ENCODE measurements at regions not wholly inside any gene's neighbourhood (a gene's known extent, or its start where the extent isn't known, plus 50 kb on each side); places are given as distances from the start of the nearest gene placed in this dataset.

DNA sequence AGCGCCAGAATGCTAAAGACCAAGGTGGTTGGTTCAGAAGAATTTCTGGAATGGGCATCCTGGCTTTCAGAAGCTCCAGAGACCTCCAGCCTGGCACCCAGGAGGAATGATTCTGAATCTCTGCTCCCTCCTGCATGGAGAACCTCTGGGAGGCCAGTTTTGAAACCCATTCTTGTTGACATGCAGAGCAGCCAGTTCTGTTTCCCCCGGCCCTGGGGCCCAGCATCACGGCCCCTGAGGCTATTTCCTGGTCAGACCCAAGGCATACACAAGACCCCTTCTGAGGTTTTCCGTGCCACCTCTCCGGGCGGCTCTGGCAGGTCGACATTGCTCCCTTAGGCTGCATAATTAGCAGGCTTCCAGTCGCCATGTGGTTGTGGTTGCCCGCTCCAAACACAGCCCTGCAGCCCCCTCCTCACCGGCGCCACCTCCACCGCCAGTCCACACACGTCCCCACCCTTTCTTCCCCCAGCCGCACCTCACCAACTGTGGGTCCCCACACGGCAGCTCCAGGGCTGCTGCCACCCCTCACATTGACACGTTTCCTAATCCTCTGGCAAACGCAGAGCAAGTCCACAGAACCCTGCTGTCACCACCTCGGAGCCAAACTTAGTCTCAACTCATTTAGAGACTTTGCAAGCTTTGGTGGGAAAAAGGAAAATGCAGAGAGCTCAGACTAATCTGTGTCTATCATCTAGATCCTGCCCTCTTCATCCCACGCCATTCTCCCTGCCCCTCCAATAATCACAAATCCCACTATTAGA lies 367.1 kb downstream of the SOX9 start:
- no peak for TF ChIP-seq POLR2AphosphoS5 (IDR thresholded peaks at IDR 0.05; ENCODE audit: borderline replicate concordance, low read depth, low read length)
- no peak for TF ChIP-seq FOXP2 (optimal IDR thresholded peaks at IDR 0.05; ENCODE audit: control extremely low read depth, extremely low read length, insufficient read depth)
- TF ChIP-seq EZH2 (IDR thresholded peaks at IDR 0.05) = no peak
- H3K27ac ChIP-seq = no peak overlapping the region
- no peak overlapping the region for H3K9ac ChIP-seq (ENCODE audit: insufficient read length)
- no peak for DNase-seq (ENCODE audit: low read depth, low spot score)
- no peak overlapping the region for H3K4me3 ChIP-seq
- no peaks in the 10 kb centered on the region for H3K36me3 ChIP-seq (ENCODE audit: insufficient read depth, low read length)
- H3K9me3 ChIP-seq (ENCODE audit: low read depth, low read length) = no peaks in the 10 kb centered on the region

DNA sequence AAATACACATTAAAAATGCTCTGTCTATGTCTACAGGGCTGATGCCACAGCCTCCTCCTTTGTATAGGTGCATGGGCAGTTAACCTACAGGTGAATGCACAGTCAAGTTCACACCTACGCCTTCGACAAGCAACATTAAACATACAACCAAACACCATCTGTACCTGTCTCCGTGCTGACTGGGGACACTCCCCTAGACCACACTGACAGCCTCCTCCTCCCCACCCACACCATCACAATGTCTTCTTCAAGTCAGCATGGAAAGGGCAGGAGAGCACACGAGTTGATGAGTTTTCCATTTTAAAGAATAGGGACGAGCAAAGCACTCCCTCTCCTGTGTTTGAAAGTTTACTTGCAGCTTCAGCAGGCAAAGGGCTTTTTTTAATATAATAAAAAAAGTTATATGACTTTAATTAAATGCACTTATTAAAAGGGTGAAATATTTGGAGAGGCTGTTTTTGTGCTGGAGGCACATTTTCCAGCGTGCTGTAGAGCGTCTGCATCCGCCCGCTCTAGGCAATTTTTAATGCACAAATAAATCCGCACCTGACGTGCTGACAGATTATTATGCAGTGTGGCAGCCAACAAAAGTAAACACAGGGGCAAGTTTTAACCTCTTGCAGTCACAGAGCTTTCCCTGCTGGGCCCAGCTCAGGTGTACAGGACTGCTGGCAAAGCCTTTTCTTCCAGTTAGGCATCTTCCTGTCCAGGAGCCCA lies 367.9 kb downstream of the SOX9 start:
- H3K4me3 ChIP-seq = no peak overlapping the region
- no peaks in the 10 kb centered on the region for H3K9me3 ChIP-seq (ENCODE audit: low read depth, low read length)
- H3K27ac ChIP-seq = no peak overlapping the region
- no peak overlapping the region for H3K9ac ChIP-seq (ENCODE audit: insufficient read length)
- H3K36me3 ChIP-seq (ENCODE audit: insufficient read depth, low read length) = no peaks in the 10 kb centered on the region
- TF ChIP-seq POLR2AphosphoS5 (IDR thresholded peaks at IDR 0.05; ENCODE audit: borderline replicate concordance, low read depth, low read length) (no peak), EZH2 (IDR thresholded peaks at IDR 0.05) (no peak), FOXP2 (optimal IDR thresholded peaks at IDR 0.05; ENCODE audit: control extremely low read depth, extremely low read length, insufficient read depth) (no peak)
- DNase-seq (ENCODE audit: low read depth, low spot score) = no peak

DNA sequence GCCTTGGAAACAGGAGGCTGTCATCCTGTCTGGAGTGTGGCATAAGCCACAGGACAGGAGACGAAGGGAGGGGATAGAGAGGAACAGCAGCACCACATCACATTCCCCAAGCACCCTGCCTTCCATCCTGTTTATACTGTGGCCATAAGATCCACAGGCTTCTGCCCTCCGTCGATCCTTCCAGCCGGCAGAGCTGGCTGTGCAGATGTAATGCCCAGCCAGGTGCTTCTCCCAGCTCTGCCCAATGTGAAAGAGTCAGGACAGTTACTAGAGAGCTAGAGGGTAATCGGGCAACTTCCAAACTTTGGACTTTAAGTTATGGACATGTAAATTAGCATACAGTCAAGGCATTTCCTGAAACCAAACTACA lies 368.4 kb downstream of the SOX9 start:
- DNase-seq (ENCODE audit: low read depth, low spot score) = no peak
- Histone ChIP-seq H3K36me3 (ENCODE audit: insufficient read depth, low read length) (no peaks in the 10 kb centered on the region), H3K9me3 (ENCODE audit: low read depth, low read length) (no peaks in the 10 kb centered on the region), H3K9ac (ENCODE audit: insufficient read length) (no peak overlapping the region), H3K27ac (no peak overlapping the region), H3K4me3 (no peak overlapping the region)
- no peak for TF ChIP-seq FOXP2 (optimal IDR thresholded peaks at IDR 0.05; ENCODE audit: control extremely low read depth, extremely low read length, insufficient read depth)
- no peak for TF ChIP-seq POLR2AphosphoS5 (IDR thresholded peaks at IDR 0.05; ENCODE audit: borderline replicate concordance, low read depth, low read length)
- no peak for TF ChIP-seq EZH2 (IDR thresholded peaks at IDR 0.05)

DNA sequence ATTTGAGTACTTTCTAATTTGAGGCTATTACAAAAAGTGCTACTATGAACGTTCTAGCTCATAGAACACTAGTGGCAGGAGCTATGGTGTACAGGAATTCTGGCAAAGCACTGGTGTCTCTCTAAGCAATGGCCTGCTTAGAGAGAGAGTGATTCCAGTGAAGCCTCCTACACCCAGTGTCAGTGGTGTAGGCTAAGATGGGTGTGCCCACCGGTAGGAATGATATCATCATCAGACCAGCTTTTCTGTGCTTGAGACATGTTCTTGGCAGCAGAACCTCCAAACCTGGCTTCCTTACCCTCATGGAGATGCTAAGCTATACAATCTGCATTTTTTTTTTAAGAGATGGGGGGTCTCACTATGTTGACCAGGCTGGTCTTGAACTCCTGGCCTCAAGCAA lies 370.3 kb downstream of the SOX9 start:
- DNase-seq (ENCODE audit: low read depth, low spot score) = no peak

DNA sequence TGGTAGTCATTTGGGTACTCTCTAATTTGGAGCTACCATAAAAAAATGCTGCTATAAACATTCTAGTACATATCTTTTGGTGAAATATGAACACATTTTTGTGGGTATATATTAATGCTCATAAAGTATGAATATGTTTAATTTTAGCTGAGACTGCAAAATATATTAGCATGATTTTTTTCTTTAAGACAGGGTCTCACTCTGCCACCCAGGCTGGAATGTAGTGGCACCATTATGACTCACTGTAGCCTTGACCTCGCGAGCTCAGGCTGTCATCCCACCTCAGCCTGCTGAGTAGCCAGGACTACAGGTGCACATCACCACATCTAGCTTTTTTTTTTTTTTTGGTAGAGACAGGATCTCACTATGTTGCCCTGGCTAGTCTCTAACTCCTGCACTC lies 371.7 kb downstream of the SOX9 start:
- TF ChIP-seq EZH2 (IDR thresholded peaks at IDR 0.05) (no peak), POLR2AphosphoS5 (IDR thresholded peaks at IDR 0.05; ENCODE audit: borderline replicate concordance, low read depth, low read length) (no peak), FOXP2 (optimal IDR thresholded peaks at IDR 0.05; ENCODE audit: control extremely low read depth, extremely low read length, insufficient read depth) (no peak)
- DNase-seq (ENCODE audit: low read depth, low spot score) = no peak
- Histone ChIP-seq H3K4me3 (no peak overlapping the region), H3K9me3 (ENCODE audit: low read depth, low read length) (no peaks in the 10 kb centered on the region), H3K9ac (ENCODE audit: insufficient read length) (no peak overlapping the region), H3K27ac (no peak overlapping the region), H3K36me3 (ENCODE audit: insufficient read depth, low read length) (no peaks in the 10 kb centered on the region)

More for the DNA sequence above, 370.3 kb downstream of the SOX9 start:
- TF ChIP-seq FOXP2 (optimal IDR thresholded peaks at IDR 0.05; ENCODE audit: control extremely low read depth, extremely low read length, insufficient read depth) = no peak
- no peaks in the 10 kb centered on the region for H3K36me3 ChIP-seq (ENCODE audit: insufficient read depth, low read length)
- H3K9me3 ChIP-seq (ENCODE audit: low read depth, low read length) = no peaks in the 10 kb centered on the region
- no peak overlapping the region for H3K27ac ChIP-seq
- no peak overlapping the region for H3K9ac ChIP-seq (ENCODE audit: insufficient read length)
- H3K4me3 ChIP-seq = no peak overlapping the region

DNA sequence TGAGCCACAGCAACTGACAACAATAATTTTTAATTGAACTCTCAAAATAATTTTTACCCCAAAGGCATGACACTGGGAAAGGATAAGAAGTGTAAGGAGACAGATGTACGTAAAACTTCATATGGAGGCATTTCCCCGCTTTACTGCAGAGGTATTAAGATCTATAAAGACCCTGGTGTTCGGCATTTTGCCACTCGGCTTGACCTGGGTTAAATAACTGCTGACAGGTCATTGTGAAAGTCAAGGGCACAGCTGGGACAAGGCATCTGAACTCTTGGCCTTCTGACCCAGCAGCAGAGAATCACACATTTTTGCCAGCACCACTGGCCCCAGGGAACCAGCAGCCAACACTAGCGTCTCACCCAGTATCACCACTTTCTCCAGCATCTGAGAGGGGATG lies 372.1 kb downstream of the SOX9 start:
- no peak overlapping the region for H3K27ac ChIP-seq

DNA sequence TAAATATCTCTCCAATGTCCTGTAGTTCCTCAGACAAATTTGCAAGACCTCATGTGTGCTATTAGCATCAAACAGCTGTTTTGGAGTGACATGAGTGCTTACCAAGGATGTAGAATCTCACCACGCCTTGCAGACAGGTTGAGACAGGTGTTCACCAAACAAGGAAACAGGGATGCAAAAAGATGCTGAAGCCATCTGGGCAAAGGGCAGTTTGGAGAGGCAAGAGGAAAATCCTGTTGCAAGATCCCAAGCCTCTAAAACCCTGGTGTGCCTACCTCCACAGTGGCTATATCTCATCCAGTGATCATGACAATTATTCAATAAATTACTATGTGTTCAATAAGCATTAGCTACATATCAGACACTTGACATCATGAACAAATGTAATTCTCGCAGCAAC lies 373.7 kb downstream of the SOX9 start:
- no peak overlapping the region for H3K4me3 ChIP-seq
- TF ChIP-seq FOXP2 (optimal IDR thresholded peaks at IDR 0.05; ENCODE audit: control extremely low read depth, extremely low read length, insufficient read depth) (no peak), POLR2AphosphoS5 (IDR thresholded peaks at IDR 0.05; ENCODE audit: borderline replicate concordance, low read depth, low read length) (no peak), EZH2 (IDR thresholded peaks at IDR 0.05) (no peak)
- H3K9me3 ChIP-seq (ENCODE audit: low read depth, low read length) = no peaks in the 10 kb centered on the region
- H3K27ac ChIP-seq = no peak overlapping the region
- H3K36me3 ChIP-seq (ENCODE audit: insufficient read depth, low read length) = no peaks in the 10 kb centered on the region
- DNase-seq (ENCODE audit: low read depth, low spot score) = no peak
- H3K9ac ChIP-seq (ENCODE audit: insufficient read length) = no peak overlapping the region

More for the DNA sequence above, 372.1 kb downstream of the SOX9 start:
- TF ChIP-seq EZH2 (IDR thresholded peaks at IDR 0.05) = no peak
- TF ChIP-seq FOXP2 (optimal IDR thresholded peaks at IDR 0.05; ENCODE audit: control extremely low read depth, extremely low read length, insufficient read depth) = no peak
- no peak for TF ChIP-seq POLR2AphosphoS5 (IDR thresholded peaks at IDR 0.05; ENCODE audit: borderline replicate concordance, low read depth, low read length)
- Histone ChIP-seq H3K9ac (ENCODE audit: insufficient read length) (no peak overlapping the region), H3K4me3 (no peak overlapping the region), H3K9me3 (ENCODE audit: low read depth, low read length) (no peaks in the 10 kb centered on the region), H3K36me3 (ENCODE audit: insufficient read depth, low read length) (no peaks in the 10 kb centered on the region)
- DNase-seq (ENCODE audit: low read depth, low spot score) = no peak

DNA sequence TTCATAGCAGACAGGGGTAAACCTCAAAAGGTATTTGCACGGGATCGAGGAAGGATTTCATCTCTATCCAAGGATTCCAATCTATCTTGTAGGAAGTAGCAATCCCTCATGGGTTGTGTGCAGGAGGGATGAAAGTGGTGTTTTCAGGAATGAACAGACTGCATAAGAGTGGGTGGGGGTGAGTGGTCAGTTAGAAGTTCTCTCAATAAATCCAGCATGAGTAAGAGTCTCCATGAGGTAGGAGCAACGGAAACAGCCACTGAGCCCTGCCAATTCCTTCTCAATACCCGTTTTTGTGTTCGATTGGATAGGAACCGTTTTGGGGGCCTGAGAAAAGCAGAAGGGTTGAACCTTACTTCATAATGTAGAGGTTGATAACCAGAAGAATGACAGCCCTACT lies 375.6 kb downstream of the SOX9 start:
- Histone ChIP-seq H3K9ac (ENCODE audit: insufficient read length) (no peak overlapping the region), H3K27ac (no peak overlapping the region), H3K9me3 (ENCODE audit: low read depth, low read length) (no peaks in the 10 kb centered on the region), H3K36me3 (ENCODE audit: insufficient read depth, low read length) (no peaks in the 10 kb centered on the region), H3K4me3 (no peak overlapping the region)
- TF ChIP-seq POLR2AphosphoS5 (IDR thresholded peaks at IDR 0.05; ENCODE audit: borderline replicate concordance, low read depth, low read length) = no peak
- no peak for TF ChIP-seq EZH2 (IDR thresholded peaks at IDR 0.05)
- TF ChIP-seq FOXP2 (optimal IDR thresholded peaks at IDR 0.05; ENCODE audit: control extremely low read depth, extremely low read length, insufficient read depth) = no peak
- DNase-seq (ENCODE audit: low read depth, low spot score) = no peak

All from SK-N-MC (cell line).